GM12872 (cell line): ENCODE measurements at regions not wholly inside any gene's neighbourhood (a gene's known extent, or its start where the extent isn't known, plus 50 kb on each side); places are given as distances from the start of the nearest gene placed in this dataset.

Experiments
- CTCF ChIP-seq: IDR thresholded peaks from 3 replicates; pipeline ENCODE4 v1.5.1; 2011; ENCODE audit warnings: low read depth, mild to moderate bottlenecking, low read length, moderate library complexity; ENCODE audit not compliant: insufficient read depth

GRCh38 chr13:73521290-73521624 lies 462.5 kb downstream of the KLF5 start:
- no peak for TF ChIP-seq CTCF

- TF ChIP-seq CTCF, result no peak
Observed at GRCh38 chr13:73520566-73521289, 461.9 kb downstream of the KLF5 start.

GRCh38 chr13:73519396-73520116 lies 460.8 kb downstream of the KLF5 start:
- TF ChIP-seq CTCF, result no peak

- no peak for TF ChIP-seq CTCF
Observed at GRCh38 chr13:73517766-73518165, 459.0 kb downstream of the KLF5 start.

- TF ChIP-seq CTCF, result no peak
Observed at GRCh38 chr13:73516731-73517130, 457.9 kb downstream of the KLF5 start.

GRCh38 chr13:73514208-73514607 lies 455.4 kb downstream of the KLF5 start:
- TF ChIP-seq CTCF, result no peak

- TF ChIP-seq CTCF, result no peak
Observed at GRCh38 chr13:73513751-73514150, 454.9 kb downstream of the KLF5 start.
